Lung (tissue), 11 donors: ENCODE measurements at regions not wholly inside any gene's neighbourhood (a gene's known extent, or its start where the extent isn't known, plus 50 kb on each side); places are given as distances from the start of the nearest gene placed in this dataset.

Source experiments
- ATAC-seq: fragments of 200-7000 bp; cut with Tn5 transposase; one replicate; pipeline ENCODE4 v1.9.1; 2020; ENCODE audit warnings: moderate number of reproducible peaks; ENCODE audit not compliant: insufficient read depth, low FRiP score
- DNase-seq, 3 donors: peaks; one replicate each; pipeline ENCODE4 v3.0.0-alpha.2; 2013 to 2017
- H3K27ac ChIP-seq, 2 donors: one replicate each; pipeline ENCODE4 v1.5.1; 2013; ENCODE audit warnings: mild to moderate bottlenecking in 2 of 2, moderate library complexity in 2 of 2, control low read depth in 1 of 2, inconsistent platforms in 1 of 2, low read depth in 1 of 2, low read length in 1 of 2
- H3K27me3 ChIP-seq, 3 donors: one replicate each; pipeline ENCODE4 v1.5.1; 2013; ENCODE audit warnings: low read length in 2 of 3; ENCODE audit not compliant: control insufficient read depth in 3 of 3, insufficient read depth in 3 of 3
- H3K36me3 ChIP-seq, 4 donors: one replicate each; pipeline ENCODE4 v1.5.1; 2013; ENCODE audit warnings: low read length in 4 of 4, mild to moderate bottlenecking in 1 of 4, moderate library complexity in 1 of 4; ENCODE audit not compliant: control insufficient read depth in 4 of 4, insufficient read depth in 4 of 4
- H3K4me1 ChIP-seq, 5 donors: one replicate each; pipeline ENCODE4 v1.5.1; 2013; ENCODE audit warnings: low read length in 5 of 5, mild to moderate bottlenecking in 2 of 5, moderate library complexity in 1 of 5; ENCODE audit not compliant: control insufficient read depth in 5 of 5, insufficient read depth in 5 of 5
- H3K4me3 ChIP-seq: one replicate; pipeline ENCODE4 v1.5.1; 2013; ENCODE audit warnings: mild to moderate bottlenecking, control low read depth, moderate library complexity
- H3K9ac ChIP-seq, 2 donors: one replicate each; pipeline ENCODE4 v1.5.1; 2013; ENCODE audit warnings: low read length in 2 of 2, control low read depth in 1 of 2; ENCODE audit not compliant: insufficient read depth in 1 of 2
- H3K9me3 ChIP-seq, 4 donors: one replicate each; pipeline ENCODE4 v1.5.1; 2013; ENCODE audit warnings: low read length in 3 of 4, mild to moderate bottlenecking in 1 of 4, moderate library complexity in 1 of 4; ENCODE audit not compliant: control insufficient read depth in 4 of 4, insufficient read depth in 3 of 4
- CTCF ChIP-seq: IDR thresholded peaks from 2 replicates; pipeline ENCODE4 v1.5.1; 2012; ENCODE audit warnings: mild to moderate bottlenecking; ENCODE audit errors: control extremely low read depth, extremely low read depth
- WGBS, 2 donors: extraction: QIAGEN DNeasy Blood & Tissue Kit; methylation state at CpG; one replicate each; pipeline ENCODE4 v1.1.7; 2013; 5-methylcytosine and 5-hydroxymethylcytosine counted together
- donor health status: control.
- donor health status: control.
- donor health status: Bipolar disorder and iron deficiency.
- donor health status: healthy.
- donor health status: DM: yes; HTN: yes; CAD: no.

- H3K27me3 ChIP-seq: no peaks in the 10 kb centered on the region
- H3K36me3 ChIP-seq: no peaks in the 10 kb centered on the region
- H3K9me3 ChIP-seq: peaks cover 0 to 3% (median 0%) of the 10 kb centered on the region in 4 donors
- no peak overlapping the region for H3K4me3 ChIP-seq
- no peak for TF ChIP-seq CTCF
- ATAC-seq: no peak
- DNase-seq: no peak
- WGBS, 2 donors: 58 to 71% methylated on average over 3 of the region's 3 CpGs
- no peaks in the 10 kb centered on the region for H3K4me1 ChIP-seq
- no peak overlapping the region for H3K27ac ChIP-seq
- no peak overlapping the region for H3K9ac ChIP-seq
Measured at GRCh38 chr20:48211238-48211637, 426.0 kb upstream of the SULF2 start.

- Histone ChIP-seq H3K4me3 (no peak overlapping the region), H3K9ac (no peak overlapping the region), H3K27ac (no peak overlapping the region), H3K9me3 (peaks cover 0 to 3% (median 0%) of the 10 kb centered on the region in 4 donors), H3K4me1 (no peaks in the 10 kb centered on the region), H3K27me3 (no peaks in the 10 kb centered on the region), H3K36me3 (no peaks in the 10 kb centered on the region)
- WGBS, 2 donors: 81 to 84% methylated on average over 27 of the region's 27 CpGs
- TF ChIP-seq CTCF: no peak
- DNase-seq: no peak
- no peak for ATAC-seq
Measured at GRCh38 chr20:48210111-48211027, 425.1 kb upstream of the SULF2 start.

GRCh38 chr20:48209102-48209501 is 423.8 kb upstream of the SULF2 start:
- H3K4me1 ChIP-seq: no peaks in the 10 kb centered on the region
- no peak for TF ChIP-seq CTCF
- H3K36me3 ChIP-seq: no peaks in the 10 kb centered on the region
- no peak overlapping the region for H3K4me3 ChIP-seq
- H3K27me3 ChIP-seq: no peaks in the 10 kb centered on the region
- DNase-seq: peak; percentile 56 to 70 (median 66)
- no peak overlapping the region for H3K9ac ChIP-seq
- 17 to 20% methylated on average over 5 of the region's 5 CpGs for WGBS, 2 donors
- no peak for ATAC-seq
- no peak overlapping the region for H3K27ac ChIP-seq
- peaks cover 0 to 3% (median 0%) of the 10 kb centered on the region in 4 donors for H3K9me3 ChIP-seq
